Right cardiac atrium (tissue), 5 donors: ENCODE measurements at regions not wholly inside any gene's neighbourhood (a gene's known extent, or its start where the extent isn't known, plus 50 kb on each side); places are given as distances from the start of the nearest gene placed in this dataset.
A peak's percentile ranks its signal among the peaks of the same experiment; 100 is the strongest.
"Not testable (repeated sequence)": the region's sequence is repeated elsewhere in the genome, so short reads cannot be mapped to it uniquely, and the experiment has no call there.

ENCODE experiments used
- ATAC-seq, 2 donors: fragments of 200-7000 bp; cut with Tn5 transposase; one replicate each; pipeline versions ENCODE4 v1.8.0 to v1.9.1; 2020; ENCODE audit warnings: moderate library complexity in 2 of 2, mild to moderate bottlenecking in 1 of 2
- DNase-seq, 3 donors: peaks; one replicate each; pipeline ENCODE4 v3.0.0-alpha.2; 2020
- H3K27ac ChIP-seq: one replicate; pipeline ENCODE4 v1.5.1; 2013; ENCODE audit warnings: mild to moderate bottlenecking, low read length, control low read depth, moderate library complexity
- H3K27me3 ChIP-seq: one replicate; pipeline ENCODE4 v1.6.1; 2013; ENCODE audit not compliant: control insufficient read depth, insufficient read depth
- H3K4me1 ChIP-seq: one replicate; pipeline ENCODE4 v1.6.1; 2013; ENCODE audit warnings: low read length; ENCODE audit not compliant: control insufficient read depth, insufficient read depth
- H3K4me3 ChIP-seq: one replicate; pipeline ENCODE4 v1.5.1; 2013; ENCODE audit warnings: low read length, control low read depth
- H3K9me3 ChIP-seq: one replicate; pipeline ENCODE4 v1.6.1; 2013; ENCODE audit warnings: low read length; ENCODE audit not compliant: control insufficient read depth
- WGBS: extraction: QIAGEN DNeasy Blood & Tissue Kit; methylation state at CpG from one replicate; pipeline ENCODE4 v1.1.7; 2013; 5-methylcytosine and 5-hydroxymethylcytosine counted together
- intact Hi-C, 4 donors: fragments of 100-400 bp; cut with DNase I; formaldehyde crosslinking; loops; one replicate each; pipeline versions ENCODE4 v1.11.0 to v1.14.0; 2022 to 2023
- donor health status: healthy with polysubstance abuse.
- donor health status: DM: no; HTN: yes; CAD: no.
- donor health status: DM: no; HTN: no; CAD: no.
- donor health status: DM: no; HTN: yes; CAD: no; lungs with severe emphysema.
- donor health status: DM: yes; HTN: yes; CAD: no.

- WGBS: 76% methylated on average over 2 of the region's 2 CpGs
- no peaks in the 10 kb centered on the region for H3K9me3 ChIP-seq
- ATAC-seq: no peak
- no peak overlapping the region for H3K4me3 ChIP-seq
- H3K4me1 ChIP-seq: no peaks in the 10 kb centered on the region
- no peak overlapping the region for H3K27ac ChIP-seq
- H3K27me3 ChIP-seq: no peaks in the 10 kb centered on the region
- intact Hi-C loops: no loop called here
- no peak for DNase-seq
Measured at GRCh38 chr9:32117291-32117690, 267.2 kb upstream of the ACO1 start.

DNA sequence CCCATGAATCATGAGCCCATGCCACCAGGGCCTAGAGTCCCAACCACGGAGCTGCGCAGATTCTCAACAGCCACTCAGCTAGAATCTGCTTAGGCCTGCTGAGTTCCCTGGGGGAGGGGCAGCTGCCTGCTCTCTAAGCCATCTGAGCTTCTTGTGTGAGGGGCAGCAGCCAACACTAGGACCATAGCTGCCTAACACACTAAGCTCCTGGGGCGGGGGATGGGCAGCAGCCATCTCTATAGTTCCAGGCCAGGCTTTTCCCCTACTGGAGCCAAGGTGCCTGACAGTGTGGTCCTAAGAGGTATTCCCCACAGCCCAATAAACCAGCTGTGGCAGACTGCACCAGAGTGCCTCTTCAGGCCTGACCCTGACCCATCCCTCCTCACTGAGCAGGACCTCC lies 255.9 kb upstream of the ACO1 start:
- Histone ChIP-seq H3K27ac (no peak overlapping the region), H3K4me3 (no peak overlapping the region), H3K4me1 (no peaks in the 10 kb centered on the region), H3K9me3 (no peaks in the 10 kb centered on the region), H3K27me3 (no peaks in the 10 kb centered on the region)
- ATAC-seq: no peak
- peak in 1 of 3 donors; percentile 14 for DNase-seq
- intact Hi-C loops: no loop called here
- 88% methylated on average over 3 of the region's 3 CpGs for WGBS

DNA sequence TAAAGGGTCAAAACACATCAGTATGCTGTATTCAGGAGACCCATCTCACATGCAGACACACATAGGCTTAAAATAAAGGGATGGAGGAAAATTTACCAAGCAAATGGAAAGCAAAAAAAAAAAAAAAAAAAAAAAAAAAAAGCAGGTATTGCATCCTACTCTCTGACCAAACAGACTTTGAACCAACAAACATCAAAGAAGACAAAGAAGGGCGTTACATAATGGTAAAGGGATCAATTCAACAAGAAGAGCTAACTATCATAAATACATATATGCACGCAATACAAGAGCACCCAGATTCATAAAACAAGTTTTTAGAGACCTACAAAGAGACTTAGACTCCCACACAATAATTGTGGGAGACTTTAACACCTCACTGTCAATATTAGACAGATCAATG lies 253.7 kb upstream of the ACO1 start:
- H3K4me3 ChIP-seq, H3K27me3 ChIP-seq, ATAC-seq: not testable (repeated sequence)

DNA sequence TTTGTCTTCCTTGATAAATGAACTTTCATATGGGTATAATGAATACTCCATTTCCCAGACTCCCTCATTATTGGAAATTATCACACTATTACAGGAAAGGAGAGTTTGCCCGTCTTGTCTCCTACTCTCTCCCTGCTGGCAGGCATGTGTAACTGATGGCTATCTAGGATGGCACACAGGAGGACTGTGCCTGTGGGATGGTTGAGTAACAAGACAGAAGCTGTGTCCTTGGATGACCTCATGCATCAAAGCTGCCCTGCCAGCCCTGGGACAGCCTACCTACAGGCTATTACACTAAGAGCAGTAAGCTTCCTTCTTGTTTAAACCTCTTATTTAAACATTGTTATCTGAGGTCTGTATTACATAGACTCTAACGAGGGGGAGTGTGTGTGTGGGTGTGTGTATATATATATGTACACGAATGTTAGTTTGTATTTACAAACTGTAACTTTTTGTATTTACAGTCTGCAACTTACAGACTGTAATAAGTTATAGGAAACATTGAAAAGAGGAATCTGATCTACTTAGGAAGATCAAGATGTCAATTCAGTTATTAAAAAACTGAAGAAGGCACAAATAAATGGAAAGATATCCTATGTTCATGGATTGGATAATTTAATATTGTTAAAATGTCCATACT lies 247.6 kb upstream of the ACO1 start:
- no peaks in the 10 kb centered on the region for H3K9me3 ChIP-seq
- no peaks in the 10 kb centered on the region for H3K27me3 ChIP-seq
- no peak for DNase-seq
- H3K4me1 ChIP-seq: no peaks in the 10 kb centered on the region
- WGBS: 63% methylated on average over 3 of the region's 3 CpGs
- no peak for ATAC-seq
- H3K4me3 ChIP-seq: no peak overlapping the region
- H3K27ac ChIP-seq: no peak overlapping the region
- intact Hi-C loops: no loop called here

More for the DNA sequence above, 253.7 kb upstream of the ACO1 start:
- intact Hi-C loops, H3K27ac ChIP-seq, H3K4me1 ChIP-seq, H3K9me3 ChIP-seq, DNase-seq: not testable (repeated sequence)
- WGBS: 73% methylated on average over 2 of the region's 2 CpGs

DNA sequence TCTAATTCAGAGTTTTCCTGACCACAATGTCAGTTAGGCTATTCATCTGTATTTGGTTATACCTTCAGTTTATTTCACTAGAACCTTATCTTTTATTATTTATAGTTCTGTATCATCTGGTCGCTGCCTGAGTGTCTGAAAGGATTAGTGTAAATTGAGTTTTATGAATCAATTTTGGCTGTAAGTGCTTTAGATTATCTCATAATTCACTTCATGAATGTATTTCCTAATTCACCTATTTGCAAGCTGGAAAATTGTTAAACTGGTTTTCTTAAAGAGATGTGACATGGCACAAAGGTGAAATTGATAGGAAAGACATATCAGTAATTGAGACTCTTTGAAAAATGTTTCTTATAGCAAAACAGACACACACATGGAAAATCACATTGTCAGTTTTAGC lies 242.4 kb upstream of the ACO1 start:
- no peaks in the 10 kb centered on the region for H3K27me3 ChIP-seq
- DNase-seq (no peak), ATAC-seq (no peak)
- 32% methylated on average over 1 of the region's 1 CpG for WGBS
- no peak overlapping the region for H3K27ac ChIP-seq
- no peaks in the 10 kb centered on the region for H3K4me1 ChIP-seq
- intact Hi-C loops: no loop called here
- H3K4me3 ChIP-seq: no peak overlapping the region
- H3K9me3 ChIP-seq: no peaks in the 10 kb centered on the region

DNA sequence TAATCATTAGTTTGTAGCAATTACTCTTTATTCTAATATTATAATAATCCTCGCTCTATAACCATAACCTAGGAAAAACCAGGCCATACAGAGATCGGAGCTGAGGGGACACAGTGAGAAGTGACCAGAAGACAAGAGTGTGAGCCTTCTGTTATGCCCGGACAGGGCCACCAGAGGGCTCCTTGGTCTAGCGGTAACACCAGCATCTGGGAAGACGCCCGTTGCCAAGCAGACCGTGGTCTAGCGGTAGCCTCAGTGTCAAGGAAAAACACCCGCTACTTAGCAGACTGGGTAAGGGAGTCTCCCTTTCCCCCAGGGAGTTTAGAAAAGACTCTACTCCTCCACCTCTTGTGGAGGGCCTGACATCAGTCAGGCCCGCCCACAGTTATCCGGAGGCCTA lies 235.9 kb upstream of the ACO1 start:
- ATAC-seq, H3K27me3 ChIP-seq, H3K4me3 ChIP-seq, H3K27ac ChIP-seq, H3K9me3 ChIP-seq, intact Hi-C loops, H3K4me1 ChIP-seq: not testable (repeated sequence)
- peak in 1 of 3 donors; percentile 46 for DNase-seq
- 79% methylated on average over 11 of the region's 11 CpGs for WGBS

DNA sequence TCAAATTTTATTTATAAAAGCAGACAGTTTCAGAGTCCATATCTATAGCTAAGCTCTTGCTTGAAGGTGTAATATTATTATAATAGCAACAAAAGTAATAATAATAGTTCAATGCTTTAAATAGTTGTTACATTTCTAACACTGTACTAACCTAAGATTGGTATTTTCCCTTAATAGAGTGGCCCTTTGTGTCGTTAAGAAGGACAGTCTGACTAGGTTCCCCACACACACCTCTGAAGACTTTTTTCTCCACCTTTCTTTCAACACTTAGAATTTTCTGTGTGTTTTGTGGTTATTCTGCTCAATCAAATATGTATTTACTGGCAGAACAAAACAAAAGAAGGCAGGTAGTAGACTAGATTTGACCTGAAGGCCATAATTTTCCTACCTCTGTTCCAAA lies 223.2 kb upstream of the ACO1 start:
- Histone ChIP-seq H3K9me3 (no peaks in the 10 kb centered on the region), H3K27me3 (no peaks in the 10 kb centered on the region), H3K4me3 (no peak overlapping the region), H3K4me1 (no peaks in the 10 kb centered on the region), H3K27ac (no peak overlapping the region)
- 72% methylated on average over 1 of the region's 1 CpG for WGBS
- ATAC-seq (no peak), DNase-seq (no peak)
- intact Hi-C loops: no loop called here

- H3K4me1 ChIP-seq: no peaks in the 10 kb centered on the region
- DNase-seq (no peak), ATAC-seq (peak in 1 of 2 donors; percentile 53)
- H3K9me3 ChIP-seq: no peaks in the 10 kb centered on the region
- H3K4me3 ChIP-seq: no peak overlapping the region
- no peak overlapping the region for H3K27ac ChIP-seq
- no peaks in the 10 kb centered on the region for H3K27me3 ChIP-seq
- 35% methylated on average over 2 of the region's 2 CpGs for WGBS
- intact Hi-C loops: no loop called here
Measured at GRCh38 chr9:32161720-32162119, 222.7 kb upstream of the ACO1 start.

DNA sequence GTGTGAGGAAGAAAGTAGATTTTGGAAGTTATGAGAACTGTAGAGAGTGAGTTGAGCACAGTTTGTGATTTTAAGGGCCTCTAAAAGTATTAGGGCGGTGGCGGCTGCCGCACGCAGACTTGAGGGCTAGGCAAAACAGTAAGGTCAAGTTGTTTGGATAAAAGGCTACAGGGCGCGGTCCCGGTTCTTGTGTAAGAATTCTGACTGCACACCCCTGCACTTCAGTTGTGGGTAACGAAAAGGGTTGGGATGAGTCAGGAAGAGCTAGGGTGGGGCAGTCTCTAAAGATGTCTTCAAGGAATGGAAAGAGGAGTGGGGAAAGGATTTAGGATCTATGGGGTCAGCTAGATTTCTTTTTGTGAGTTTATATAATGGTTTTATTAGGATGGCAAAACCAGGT lies 218.1 kb upstream of the ACO1 start:
- H3K4me1 ChIP-seq, H3K4me3 ChIP-seq, ATAC-seq, H3K27ac ChIP-seq, H3K27me3 ChIP-seq, H3K9me3 ChIP-seq, intact Hi-C loops: not testable (repeated sequence)
- DNase-seq: peak in 1 of 3 donors; percentile 13
- 87% methylated on average over 8 of the region's 8 CpGs for WGBS

DNA sequence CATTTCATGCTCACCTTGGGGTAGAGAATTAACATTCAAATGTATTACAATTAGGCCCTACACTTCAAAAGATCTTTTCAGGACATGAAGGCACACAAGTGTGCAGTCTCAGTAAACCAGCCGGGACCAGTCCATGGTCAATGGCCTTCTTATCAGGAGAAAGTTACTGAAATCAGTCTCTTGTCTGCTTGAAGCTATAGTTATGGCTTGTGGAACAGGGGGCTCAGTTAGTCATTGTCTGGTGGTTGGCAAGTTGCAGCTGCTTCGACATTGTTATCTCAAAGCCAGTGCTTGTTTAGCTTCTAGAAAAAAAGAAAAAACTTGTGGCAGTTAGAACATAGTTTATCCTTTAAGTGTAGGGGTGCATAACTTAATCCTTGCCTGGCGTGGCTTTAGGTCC lies 213.1 kb upstream of the ACO1 start:
- Histone ChIP-seq H3K4me1 (no peaks in the 10 kb centered on the region), H3K4me3 (no peak overlapping the region), H3K9me3 (no peaks in the 10 kb centered on the region), H3K27ac (no peak overlapping the region), H3K27me3 (no peaks in the 10 kb centered on the region)
- 24% methylated on average over 3 of the region's 3 CpGs for WGBS
- intact Hi-C loops: no loop called here
- ATAC-seq: no peak
- no peak for DNase-seq

DNA sequence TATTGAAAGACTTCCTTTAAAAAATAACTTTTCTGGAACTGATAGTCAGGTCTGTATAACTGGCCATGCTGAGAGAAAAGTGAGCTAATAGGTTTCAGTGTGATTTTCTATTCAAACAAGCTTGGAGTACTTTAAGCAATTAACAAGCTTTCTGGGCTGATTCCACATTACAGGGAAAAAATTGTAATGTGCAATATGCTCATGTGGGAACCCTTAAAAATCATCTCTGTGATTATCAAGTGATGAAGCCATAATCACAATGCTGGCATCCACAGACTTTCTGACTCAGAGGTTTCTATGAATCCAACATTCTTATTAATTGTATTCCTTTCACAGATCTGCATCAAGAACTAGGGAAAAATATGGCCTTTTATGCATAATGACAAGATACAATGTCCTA lies 212.2 kb upstream of the ACO1 start:
- H3K27ac ChIP-seq: no peak overlapping the region
- H3K4me1 ChIP-seq: no peaks in the 10 kb centered on the region
- intact Hi-C loops: no loop called here
- no peak overlapping the region for H3K4me3 ChIP-seq
- DNase-seq (no peak), ATAC-seq (no peak)
- no peaks in the 10 kb centered on the region for H3K27me3 ChIP-seq
- H3K9me3 ChIP-seq: no peaks in the 10 kb centered on the region

GRCh38 chr9:32177396-32177795 lies 207.0 kb upstream of the ACO1 start:
- H3K4me3 ChIP-seq: no peak overlapping the region
- 51% methylated on average over 3 of the region's 3 CpGs for WGBS
- H3K9me3 ChIP-seq: no peaks in the 10 kb centered on the region
- intact Hi-C loops: no loop called here
- no peak for DNase-seq
- no peaks in the 10 kb centered on the region for H3K4me1 ChIP-seq
- no peak overlapping the region for H3K27ac ChIP-seq
- H3K27me3 ChIP-seq: no peaks in the 10 kb centered on the region
- ATAC-seq: no peak
